ENCODE measurements at regions not wholly inside any gene's neighbourhood (a gene's known extent, or its start where the extent isn't known, plus 50 kb on each side); places are given as distances from the start of the nearest gene placed in this dataset.

- Mint-ChIP-seq H3K27ac (no peak overlapping the region), H3K27me3 (ENCODE audit: low read depth) (no peaks in the 10 kb centered on the region), H3K4me1 (peaks cover 3 to 11% of the 10 kb centered on the region in 2 experiments; a peak in 3 of 4 replicates), H3K9me3 (no peaks in the 10 kb centered on the region), H3K36me3 (ENCODE audit: insufficient read depth in 1 of 3, low read depth in 3 of 3) (no peaks in the 10 kb centered on the region), H3K4me3 (no peak overlapping the region)
- Histone ChIP-seq H3K79me2 (ENCODE audit: insufficient read depth, low read length) (no peaks in the 10 kb centered on the region), H3K14ac (ENCODE audit: insufficient read depth, low read length) (no peak overlapping the region), H3K4ac (ENCODE audit: low read depth, low read length) (no peak overlapping the region), H3K4me1 (ENCODE audit: insufficient read depth, low read length) (no peaks in the 10 kb centered on the region), H2BK15ac (ENCODE audit: low read depth, low read length) (no peak overlapping the region), H4K5ac (ENCODE audit: insufficient read length, low read depth, low read length) (no peak overlapping the region), H2BK12ac (ENCODE audit: insufficient read length, low read depth, low read length) (no peak overlapping the region), H2BK5ac (ENCODE audit: insufficient read length, low read length) (no peak overlapping the region), H3K56ac (ENCODE audit: insufficient read length, low read depth, low read length) (no peak overlapping the region), H3K9me3 (ENCODE audit: control insufficient read depth, low read depth, low read length) (no peaks in the 10 kb centered on the region), H3K4me2 (ENCODE audit: insufficient read depth, insufficient read length, low read length) (no peak overlapping the region), H3K27me3 (ENCODE audit: insufficient read depth, low read length) (no peaks in the 10 kb centered on the region), H2AFZ (ENCODE audit: low read length) (no peak overlapping the region), H4K8ac (replicated peaks; ENCODE audit: insufficient read length, low read depth, low read length) (no peak overlapping the region), H2BK20ac (ENCODE audit: low read depth, low read length, poor library complexity, severe bottlenecking) (no peak overlapping the region), H4K20me1 (ENCODE audit: control insufficient read depth, insufficient read depth, insufficient read length) (no peaks in the 10 kb centered on the region), H2BK120ac (ENCODE audit: low read depth, low read length, poor library complexity, severe bottlenecking) (no peak overlapping the region), H3K9ac (ENCODE audit: extremely low read depth, insufficient read length, low read length) (no peak overlapping the region), H3K18ac (ENCODE audit: insufficient read length, low read depth, low read length) (no peak overlapping the region), H3K23ac (ENCODE audit: insufficient read length, low read depth, low read length) (no peak overlapping the region), H3K23me2 (ENCODE audit: insufficient read length, low read depth, low read length, poor library complexity, severe bottlenecking) (no peaks in the 10 kb centered on the region), H3K79me1 (ENCODE audit: insufficient read depth, low read depth, low read length, poor library complexity, severe bottlenecking) (no peaks in the 10 kb centered on the region), H3K27ac (ENCODE audit: insufficient read length, low read depth, low read length) (no peak overlapping the region), H4K91ac (ENCODE audit: insufficient read length, low read depth, low read length) (no peak overlapping the region), H3T11ph (ENCODE audit: low read length) (no peak overlapping the region), H2AK5ac (ENCODE audit: insufficient read length, low read length) (no peak overlapping the region)
- TF ChIP-seq CTCF (conservative IDR thresholded peaks at IDR 0.05) = no peak
- DNase-seq = no peak
- no CpG with 5 or more reads among the region's 6 CpGs for WGBS (ENCODE audit: extremely low coverage, insufficient read length, low lambda C conversion rate)
Observed at GRCh38 chr18:64718808-64719207, 569.9 kb upstream of the LINC00305 start.
